ENCODE measurements at regions not wholly inside any gene's neighbourhood (a gene's known extent, or its start where the extent isn't known, plus 50 kb on each side); places are given as distances from the start of the nearest gene placed in this dataset.

DNA sequence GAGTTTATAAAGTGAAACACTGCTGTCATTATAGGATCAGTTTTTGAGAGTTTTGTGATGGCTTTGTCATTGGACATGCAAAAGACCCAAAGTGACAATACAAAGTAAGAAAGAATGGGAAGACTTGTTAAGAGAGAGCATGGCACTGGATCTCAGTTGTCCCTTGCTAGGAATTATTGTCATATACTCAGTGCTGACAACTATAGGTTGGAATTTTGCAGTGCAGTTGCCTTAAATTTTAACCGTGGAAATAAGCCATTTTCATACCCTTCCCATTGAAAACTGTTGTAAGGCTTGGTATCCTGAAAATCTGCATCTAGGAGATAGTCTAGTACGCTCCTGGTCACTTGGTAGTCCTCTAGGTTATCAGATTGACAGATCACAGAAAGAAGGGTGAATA lies 1156.7 kb downstream of the GATA3 start:
- no peak for DNase-seq (ENCODE audit: low spot score)
- in situ Hi-C loops (cut with MboI; ENCODE audit: low sequenced_read_pairs, unreplicated experiment) = loop anchor here (25.0 kb wide), 1 partner anchor 1349 kb away; no protein-coding TSS in a partner anchor
- TF ChIP-seq, protein P1, sequence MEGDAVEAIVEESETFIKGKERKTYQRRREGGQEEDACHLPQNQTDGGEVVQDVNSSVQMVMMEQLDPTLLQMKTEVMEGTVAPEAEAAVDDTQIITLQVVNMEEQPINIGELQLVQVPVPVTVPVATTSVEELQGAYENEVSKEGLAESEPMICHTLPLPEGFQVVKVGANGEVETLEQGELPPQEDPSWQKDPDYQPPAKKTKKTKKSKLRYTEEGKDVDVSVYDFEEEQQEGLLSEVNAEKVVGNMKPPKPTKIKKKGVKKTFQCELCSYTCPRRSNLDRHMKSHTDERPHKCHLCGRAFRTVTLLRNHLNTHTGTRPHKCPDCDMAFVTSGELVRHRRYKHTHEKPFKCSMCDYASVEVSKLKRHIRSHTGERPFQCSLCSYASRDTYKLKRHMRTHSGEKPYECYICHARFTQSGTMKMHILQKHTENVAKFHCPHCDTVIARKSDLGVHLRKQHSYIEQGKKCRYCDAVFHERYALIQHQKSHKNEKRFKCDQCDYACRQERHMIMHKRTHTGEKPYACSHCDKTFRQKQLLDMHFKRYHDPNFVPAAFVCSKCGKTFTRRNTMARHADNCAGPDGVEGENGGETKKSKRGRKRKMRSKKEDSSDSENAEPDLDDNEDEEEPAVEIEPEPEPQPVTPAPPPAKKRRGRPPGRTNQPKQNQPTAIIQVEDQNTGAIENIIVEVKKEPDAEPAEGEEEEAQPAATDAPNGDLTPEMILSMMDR (IDR thresholded peaks at IDR 0.05; ENCODE audit: borderline replicate concordance, control extremely low read depth, extremely low read depth, insufficient read depth, missing control alignments) = no peak

DNA sequence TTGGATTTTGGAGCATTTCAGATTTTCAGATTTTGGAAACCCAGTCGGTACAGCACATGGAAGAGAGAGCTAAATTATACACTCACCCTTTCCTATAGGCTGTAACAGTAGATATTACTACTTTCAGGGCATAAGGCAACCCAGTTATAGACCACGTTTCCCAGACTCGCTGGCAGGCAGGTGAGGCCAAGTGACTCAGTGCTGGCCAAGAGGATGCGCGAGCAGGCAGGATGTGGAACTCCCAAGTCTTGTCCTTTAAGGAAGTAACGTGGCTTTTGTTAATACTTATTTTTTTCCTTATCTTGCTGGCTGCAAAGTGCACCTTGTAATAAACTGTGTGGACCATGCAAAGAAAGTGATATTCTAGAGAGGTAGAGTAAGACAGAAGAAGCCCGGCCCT lies 1160.1 kb downstream of the GATA3 start:
- TF ChIP-seq, protein P1 (IDR thresholded peaks at IDR 0.05; ENCODE audit: borderline replicate concordance, control extremely low read depth, extremely low read depth, insufficient read depth, missing control alignments) = no peak

DNA sequence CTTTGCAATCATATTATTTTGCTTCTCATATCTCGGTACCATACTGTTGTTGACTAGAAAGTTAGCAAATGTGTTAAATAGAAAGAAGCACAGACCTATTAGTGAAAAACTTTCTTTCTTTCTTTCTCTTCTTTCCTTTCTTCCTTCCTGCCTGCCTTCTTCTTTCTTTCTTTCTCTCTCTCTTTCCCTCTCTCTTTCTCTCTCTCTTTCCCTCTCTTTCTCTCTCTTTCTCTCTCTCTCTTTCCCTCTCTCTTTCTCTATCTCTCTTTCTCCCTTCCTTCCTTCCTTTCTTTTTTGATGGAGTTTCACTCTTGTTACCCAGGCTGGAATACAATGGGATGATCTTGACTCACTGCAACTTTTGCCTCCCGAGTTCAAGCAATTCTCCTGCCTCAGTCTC lies 1160.6 kb downstream of the GATA3 start:
- no peak for DNase-seq (ENCODE audit: low spot score)
- in situ Hi-C loops (cut with MboI; ENCODE audit: low sequenced_read_pairs, unreplicated experiment) = loop anchor here (25.0 kb wide), 1 partner anchor 1353 kb away; no protein-coding TSS in a partner anchor
- TF ChIP-seq, protein P1 (IDR thresholded peaks at IDR 0.05; ENCODE audit: borderline replicate concordance, control extremely low read depth, extremely low read depth, insufficient read depth, missing control alignments) = no peak

More for the DNA sequence above, 1160.1 kb downstream of the GATA3 start:
- DNase-seq (ENCODE audit: low spot score) = no peak
- in situ Hi-C loops (cut with MboI; ENCODE audit: low sequenced_read_pairs, unreplicated experiment) = loop anchor here (25.0 kb wide), 1 partner anchor 1352 kb away; no protein-coding TSS in a partner anchor

DNA sequence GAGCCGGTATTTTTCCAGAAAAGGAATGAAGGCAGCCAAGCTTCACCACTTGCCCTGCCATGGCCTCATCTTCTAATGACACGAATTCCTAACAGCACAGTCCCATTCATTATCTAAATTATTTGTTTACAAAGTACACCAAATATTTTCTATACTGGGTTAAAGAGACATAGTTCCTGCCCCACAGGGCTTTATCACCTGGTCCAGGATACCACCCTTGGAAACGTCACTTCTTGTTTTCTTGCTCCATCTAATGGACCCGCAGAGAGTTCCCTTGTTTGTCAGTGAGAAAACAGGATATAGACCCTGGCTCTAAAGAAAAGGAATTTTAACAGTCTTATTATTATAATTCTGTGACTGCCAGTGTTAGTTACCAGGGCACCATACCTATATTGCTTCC lies 1165.4 kb downstream of the GATA3 start:
- in situ Hi-C loops (cut with MboI; ENCODE audit: low sequenced_read_pairs, unreplicated experiment) = loop anchor here (25.0 kb wide), 1 partner anchor 1358 kb away; no protein-coding TSS in a partner anchor
- TF ChIP-seq, protein P1 (IDR thresholded peaks at IDR 0.05; ENCODE audit: borderline replicate concordance, control extremely low read depth, extremely low read depth, insufficient read depth, missing control alignments) = no peak
- no peak for DNase-seq (ENCODE audit: low spot score)

DNA sequence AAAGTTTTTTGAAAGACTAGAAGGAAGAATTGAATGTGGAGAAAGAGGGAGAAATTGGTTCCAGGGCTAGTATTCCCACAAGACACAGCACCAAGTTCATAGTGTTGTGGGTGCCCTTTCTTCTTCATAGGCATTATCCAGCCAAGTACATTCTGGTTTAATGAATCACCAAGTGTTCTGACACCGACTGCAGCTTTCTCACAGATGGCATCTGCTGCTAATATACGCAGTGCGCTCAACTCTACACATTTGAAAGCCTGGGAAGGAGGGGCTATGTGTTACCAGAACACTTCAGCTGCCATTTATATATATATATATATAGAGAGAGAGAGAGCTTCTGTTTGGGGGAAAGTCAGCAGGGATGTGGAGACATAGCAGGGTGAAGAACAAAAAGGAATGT lies 1168.4 kb downstream of the GATA3 start:
- no peak for DNase-seq (ENCODE audit: low spot score)
- TF ChIP-seq, protein P1 (IDR thresholded peaks at IDR 0.05; ENCODE audit: borderline replicate concordance, control extremely low read depth, extremely low read depth, insufficient read depth, missing control alignments) = no peak
- in situ Hi-C loops (cut with MboI; ENCODE audit: low sequenced_read_pairs, unreplicated experiment) = loop anchor here (25.0 kb wide), 1 partner anchor 1361 kb away; no protein-coding TSS in a partner anchor

DNA sequence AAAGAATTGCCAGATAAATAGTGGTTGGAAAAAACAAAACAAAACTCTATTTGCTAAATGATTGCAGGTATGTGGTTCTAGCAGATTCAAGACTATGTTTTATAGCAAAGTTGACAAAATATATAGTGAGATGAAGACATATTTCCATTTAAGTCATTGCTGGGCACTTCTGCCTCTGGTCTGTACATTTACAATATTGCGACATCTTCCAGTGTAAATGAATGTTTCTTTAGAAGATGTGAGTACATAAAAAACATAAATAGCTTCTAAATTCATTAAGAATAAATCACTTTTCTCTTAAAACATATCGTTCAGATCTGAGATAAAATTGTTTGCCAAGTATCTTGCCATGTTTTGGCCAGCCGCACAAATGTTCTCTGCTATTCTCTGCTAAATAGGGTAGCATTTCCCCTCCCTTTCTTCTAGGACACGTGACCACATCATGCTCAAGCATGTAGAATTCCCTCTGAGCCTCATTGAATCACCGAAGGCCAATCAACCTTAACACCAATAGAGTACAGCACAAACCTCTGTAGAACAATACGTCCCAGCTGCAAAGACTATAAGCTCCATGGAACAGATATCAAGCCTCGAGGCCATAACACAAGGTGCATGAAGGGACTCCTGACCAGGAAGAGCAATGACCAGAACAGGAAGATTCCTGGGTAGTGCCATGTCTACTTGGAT lies 1173.3 kb downstream of the GATA3 start:
- in situ Hi-C loops (cut with MboI; ENCODE audit: low sequenced_read_pairs, unreplicated experiment) = no loop called here
- DNase-seq (ENCODE audit: low spot score) = no peak
- TF ChIP-seq, protein P1 (IDR thresholded peaks at IDR 0.05; ENCODE audit: borderline replicate concordance, control extremely low read depth, extremely low read depth, insufficient read depth, missing control alignments) = no peak
